Smooth muscle cell (in vitro differentiated cells): ENCODE measurements at regions not wholly inside any gene's neighbourhood (a gene's known extent, or its start where the extent isn't known, plus 50 kb on each side); places are given as distances from the start of the nearest gene placed in this dataset.

Experiments
- DNase-seq: peaks from one replicate; lab custom pipeline; 2025; ENCODE audit not compliant: unreplicated experiment; lab: John Stamatoyannopoulos, UW
- H2AFZ ChIP-seq: fragments of 200-600 bp; sonication (generic); 2 replicates; pipeline ENCODE4 v1.6.0; 2016; ENCODE audit warnings: antibody characterized with exemption, low read depth, mild to moderate bottlenecking
- H3F3A ChIP-seq: fragments of 200-600 bp; sonication (generic); 2 replicates; pipeline ENCODE4 v1.6.0; 2017; ENCODE audit warnings: antibody characterized with exemption, low read depth
- H3K27ac ChIP-seq: fragments of 200-600 bp; sonication (generic); 2 replicates; pipeline ENCODE4 v1.5.1; 2016; ENCODE audit warnings: low read depth, mild to moderate bottlenecking
- H3K27me3 ChIP-seq: fragments of 200-600 bp; sonication (generic); 2 replicates; pipeline ENCODE4 v1.6.1; 2016; ENCODE audit warnings: low read depth, mild to moderate bottlenecking
- H3K36me3 ChIP-seq: fragments of 200-600 bp; sonication (generic); 2 replicates; pipeline ENCODE4 v1.5.1; 2016; ENCODE audit warnings: low read depth
- H3K4me1 ChIP-seq: fragments of 200-600 bp; sonication (generic); 2 replicates; pipeline ENCODE4 v1.5.1; 2016; ENCODE audit warnings: low read depth
- H3K4me2 ChIP-seq: fragments of 200-600 bp; sonication (generic); 2 replicates; pipeline ENCODE4 v1.6.0; 2016; ENCODE audit warnings: mild to moderate bottlenecking
- H3K4me3 ChIP-seq: fragments of 200-600 bp; sonication (generic); 2 replicates; pipeline ENCODE4 v1.5.1; 2016; ENCODE audit warnings: mild to moderate bottlenecking
- H3K79me2 ChIP-seq: fragments of 200-600 bp; sonication (generic); 2 replicates; pipeline ENCODE4 v1.6.0; 2016; ENCODE audit warnings: low read depth, mild to moderate bottlenecking
- H3K9ac ChIP-seq: fragments of 200-600 bp; sonication (generic); 2 replicates; pipeline ENCODE4 v1.6.0; 2016; ENCODE audit warnings: low read depth
- H3K9me3 ChIP-seq: fragments of 200-600 bp; sonication (generic); replicated peaks from 2 replicates; pipeline ENCODE4 v1.5.1; 2016; ENCODE audit warnings: low read depth
- H4K20me1 ChIP-seq: fragments of 200-600 bp; sonication (generic); 2 replicates; pipeline ENCODE4 v1.6.0; 2016; ENCODE audit warnings: low read depth
- whole genome bisulfite sequencing: methylation state at CpG from one replicate; pipeline ENCODE4 v1.1.7; 2016; ENCODE audit warnings: low lambda C conversion rate; 5-methylcytosine and 5-hydroxymethylcytosine counted together
- TF ChIP-seq, protein P1 (sequence below): fragments of 200-600 bp; sonication (generic); IDR thresholded peaks from 2 replicates; pipeline ENCODE4 v1.5.1; 2017; ENCODE audit warnings: borderline replicate concordance, mild to moderate bottlenecking, antibody characterized with exemption; ENCODE audit not compliant: insufficient read depth, poor library complexity, severe bottlenecking

DNA sequence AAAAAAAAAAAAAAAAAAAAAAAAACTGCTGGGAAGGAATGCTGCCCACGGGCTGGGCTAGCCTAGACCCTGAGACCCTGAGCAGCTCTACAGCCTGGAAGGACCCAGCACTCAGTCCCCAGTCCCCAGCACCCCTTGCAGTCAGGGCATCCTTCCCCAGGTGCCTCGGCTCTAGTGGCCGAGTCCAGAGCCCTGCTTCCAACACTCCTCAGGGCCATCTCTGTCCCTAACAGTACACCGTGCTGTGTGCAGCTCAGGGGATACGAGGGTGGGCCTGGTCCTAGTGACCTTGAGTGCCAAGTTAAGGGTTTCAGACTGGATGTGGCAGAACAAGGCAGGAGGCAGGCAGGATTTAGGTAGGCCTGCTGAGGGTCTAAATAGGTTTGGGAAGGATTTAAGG is 50.2 kb upstream of the LRP8 start:
- Histone ChIP-seq H3K4me2 (no peak overlapping the region), H3K27me3 (no peaks in the 10 kb centered on the region), H3K9me3 (no peaks in the 10 kb centered on the region), H3K79me2 (no peaks in the 10 kb centered on the region), H3K4me1 (no peaks in the 10 kb centered on the region), H3F3A (no peaks in the 10 kb centered on the region), H3K9ac (no peak overlapping the region), H2AFZ (no peak overlapping the region), H3K27ac (no peak overlapping the region), H4K20me1 (no peaks in the 10 kb centered on the region), H3K4me3 (no peak overlapping the region), H3K36me3 (no peaks in the 10 kb centered on the region)
- DNase-seq = no peak
- TF ChIP-seq, protein P1, sequence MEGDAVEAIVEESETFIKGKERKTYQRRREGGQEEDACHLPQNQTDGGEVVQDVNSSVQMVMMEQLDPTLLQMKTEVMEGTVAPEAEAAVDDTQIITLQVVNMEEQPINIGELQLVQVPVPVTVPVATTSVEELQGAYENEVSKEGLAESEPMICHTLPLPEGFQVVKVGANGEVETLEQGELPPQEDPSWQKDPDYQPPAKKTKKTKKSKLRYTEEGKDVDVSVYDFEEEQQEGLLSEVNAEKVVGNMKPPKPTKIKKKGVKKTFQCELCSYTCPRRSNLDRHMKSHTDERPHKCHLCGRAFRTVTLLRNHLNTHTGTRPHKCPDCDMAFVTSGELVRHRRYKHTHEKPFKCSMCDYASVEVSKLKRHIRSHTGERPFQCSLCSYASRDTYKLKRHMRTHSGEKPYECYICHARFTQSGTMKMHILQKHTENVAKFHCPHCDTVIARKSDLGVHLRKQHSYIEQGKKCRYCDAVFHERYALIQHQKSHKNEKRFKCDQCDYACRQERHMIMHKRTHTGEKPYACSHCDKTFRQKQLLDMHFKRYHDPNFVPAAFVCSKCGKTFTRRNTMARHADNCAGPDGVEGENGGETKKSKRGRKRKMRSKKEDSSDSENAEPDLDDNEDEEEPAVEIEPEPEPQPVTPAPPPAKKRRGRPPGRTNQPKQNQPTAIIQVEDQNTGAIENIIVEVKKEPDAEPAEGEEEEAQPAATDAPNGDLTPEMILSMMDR = no peak
- WGBS = 89% methylated on average over 5 of the region's 5 CpGs

DNA sequence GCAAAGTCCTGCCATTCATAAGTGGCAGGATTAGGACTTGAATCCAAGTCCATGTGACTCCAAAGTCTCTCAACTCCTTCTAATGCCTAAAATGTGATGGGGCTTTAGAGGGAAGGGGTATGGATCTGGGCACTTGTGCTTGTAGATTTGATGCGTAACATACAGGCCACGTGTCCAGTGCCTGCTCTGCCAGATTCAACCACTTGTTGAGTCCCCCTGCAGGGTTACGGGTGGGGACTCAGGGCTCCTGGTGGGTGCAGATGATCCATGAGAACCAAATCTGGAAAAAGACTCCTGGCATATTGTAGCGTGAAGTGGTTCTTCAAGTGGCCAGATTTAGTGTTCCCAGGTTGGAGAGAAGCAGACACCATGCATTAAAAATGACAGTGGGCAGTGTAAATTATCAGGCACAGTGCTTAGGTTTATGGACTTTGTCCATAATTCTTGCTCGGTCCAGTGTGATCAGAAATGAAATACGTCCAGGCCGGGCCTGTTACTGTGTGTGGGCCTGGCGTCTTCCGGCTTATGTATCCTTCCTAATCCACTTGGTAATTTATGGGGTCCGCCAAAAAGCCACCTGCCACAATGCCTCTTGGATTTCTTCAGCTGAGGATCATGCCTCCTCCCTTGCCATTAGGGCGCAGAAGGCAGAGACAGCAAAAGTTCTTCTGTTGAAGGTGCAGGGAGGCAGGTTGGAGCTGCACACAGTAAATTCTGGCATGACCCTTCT is 51.2 kb upstream of the LRP8 start:
- Histone ChIP-seq H3K9me3 (no peaks in the 10 kb centered on the region), H3K79me2 (no peaks in the 10 kb centered on the region), H3K9ac (no peak overlapping the region), H3F3A (no peaks in the 10 kb centered on the region), H3K36me3 (no peaks in the 10 kb centered on the region), H3K27me3 (no peaks in the 10 kb centered on the region), H3K4me3 (no peak overlapping the region), H3K27ac (no peak overlapping the region), H3K4me1 (no peaks in the 10 kb centered on the region), H3K4me2 (no peak overlapping the region), H2AFZ (no peak overlapping the region), H4K20me1 (no peaks in the 10 kb centered on the region)
- no peak for DNase-seq
- WGBS = 97% methylated on average over 11 of the region's 11 CpGs
- TF ChIP-seq, protein P1 = no peak

DNA sequence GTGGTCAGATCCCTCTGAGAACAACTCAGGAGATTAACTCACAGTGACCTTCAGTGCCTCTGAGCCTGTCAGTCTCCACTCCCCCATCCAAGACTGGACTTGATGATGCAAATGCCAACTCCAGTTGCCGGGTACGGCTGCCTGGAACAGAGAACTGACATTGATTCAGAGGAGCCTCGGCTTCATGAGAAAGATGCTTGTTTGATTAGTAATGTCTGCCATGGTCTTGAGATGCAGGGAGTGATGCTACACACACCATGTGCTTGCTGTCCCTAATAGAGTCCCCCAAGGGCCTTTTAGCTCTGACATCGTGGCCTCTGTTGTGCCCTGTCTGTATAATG is 51.8 kb upstream of the LRP8 start:
- Histone ChIP-seq H3K4me1 (no peaks in the 10 kb centered on the region), H3K9me3 (no peaks in the 10 kb centered on the region), H2AFZ (no peak overlapping the region), H3K4me3 (no peak overlapping the region), H4K20me1 (no peaks in the 10 kb centered on the region), H3K27me3 (no peaks in the 10 kb centered on the region), H3F3A (no peaks in the 10 kb centered on the region), H3K79me2 (no peaks in the 10 kb centered on the region), H3K27ac (no peak overlapping the region), H3K4me2 (no peak overlapping the region), H3K9ac (no peak overlapping the region), H3K36me3 (no peaks in the 10 kb centered on the region)
- no peak for DNase-seq
- WGBS = 89% methylated on average over 4 of the region's 4 CpGs
- TF ChIP-seq, protein P1 = no peak

DNA sequence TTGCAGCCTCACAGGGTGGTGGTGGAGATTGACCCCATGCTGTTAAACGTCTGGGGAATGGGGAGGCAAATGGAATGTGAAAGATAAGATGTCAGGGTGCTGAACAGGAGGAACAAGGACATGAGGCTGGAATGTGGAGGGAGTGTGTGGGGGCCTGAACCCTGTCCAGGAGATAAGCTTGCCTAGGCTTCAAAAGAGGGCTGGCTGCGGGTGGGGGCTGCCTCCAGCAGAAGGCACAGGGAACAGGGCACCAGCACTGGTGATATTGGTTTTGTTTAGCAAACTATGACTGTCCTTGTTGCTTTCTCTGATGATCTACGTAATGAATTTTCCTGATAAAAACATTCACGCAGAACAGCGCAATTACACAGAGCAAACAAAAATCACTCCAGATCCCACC is 52.4 kb upstream of the LRP8 start:
- H3F3A ChIP-seq = no peaks in the 10 kb centered on the region
- 77% methylated on average over 5 of the region's 5 CpGs for WGBS
- no peak overlapping the region for H3K27ac ChIP-seq
- no peaks in the 10 kb centered on the region for H3K9me3 ChIP-seq
- H3K4me1 ChIP-seq = no peaks in the 10 kb centered on the region
- H3K9ac ChIP-seq = no peak overlapping the region
- H3K4me3 ChIP-seq = no peak overlapping the region
- H3K79me2 ChIP-seq = no peaks in the 10 kb centered on the region
- no peak for DNase-seq
- no peak overlapping the region for H2AFZ ChIP-seq
- no peaks in the 10 kb centered on the region for H3K36me3 ChIP-seq
- no peaks in the 10 kb centered on the region for H3K27me3 ChIP-seq
- TF ChIP-seq, protein P1 = no peak
- no peak overlapping the region for H3K4me2 ChIP-seq
- no peaks in the 10 kb centered on the region for H4K20me1 ChIP-seq
